ENCODE measurements at regions not wholly inside any gene's neighbourhood (a gene's known extent, or its start where the extent isn't known, plus 50 kb on each side); places are given as distances from the start of the nearest gene placed in this dataset.
A peak's percentile ranks its signal among the peaks of the same experiment; 100 is the strongest.

GRCh38 chr2:200159829-200160781 lies 146.4 kb upstream of the SPATS2L start:
- Mint-ChIP-seq H3K4me3 (no peak overlapping the region), H3K9me3 (peaks cover 8% of the 10 kb centered on the region), H3K27ac (peak overlapping the region; percentile 68), H3K36me3 (no peaks in the 10 kb centered on the region), H3K4me1 (peaks cover 28% of the 10 kb centered on the region), H3K27me3 (ENCODE audit: insufficient read depth, low read depth) (peaks cover 2% of the 10 kb centered on the region)
- no peak overlapping the region for H3K27ac ChIP-seq
- no peaks in the 10 kb centered on the region for H3K9me3 ChIP-seq (ENCODE audit: low read depth)
- no peak overlapping the region for H3K4me3 ChIP-seq
- no peaks in the 10 kb centered on the region for H3K36me3 ChIP-seq
- no peak overlapping the region for H3K9ac ChIP-seq
- H4K20me1 ChIP-seq (ENCODE audit: low read depth), result no peaks in the 10 kb centered on the region
- peaks cover 10% of the 10 kb centered on the region for H3K4me1 ChIP-seq
- H3F3A ChIP-seq (ENCODE audit: low read depth), result peaks cover 11% of the 10 kb centered on the region
- DNase-seq (ENCODE audit: low spot score), result no peak
- H3K27me3 ChIP-seq, result no peaks in the 10 kb centered on the region
- H3K4me2 ChIP-seq, result no peak overlapping the region
- no peaks in the 10 kb centered on the region for H3K79me2 ChIP-seq (ENCODE audit: low read depth)
- no peak overlapping the region for H2AFZ ChIP-seq (replicated peaks)
- no peak for TF ChIP-seq EZH2 (IDR thresholded peaks at IDR 0.05)
- TF ChIP-seq EZH2phosphoT487 (IDR thresholded peaks at IDR 0.05), result no peak
- TF ChIP-seq CTCF (IDR thresholded peaks at IDR 0.05), result no peak

GRCh38 chr2:200161458-200161857 lies 145.0 kb upstream of the SPATS2L start:
- H2AFZ ChIP-seq (replicated peaks), result no peak overlapping the region
- H3K4me3 ChIP-seq, result no peak overlapping the region
- DNase-seq (ENCODE audit: low spot score), result no peak
- Mint-ChIP-seq H3K36me3 (no peaks in the 10 kb centered on the region), H3K27me3 (ENCODE audit: insufficient read depth, low read depth) (peaks cover 2% of the 10 kb centered on the region), H3K9me3 (peaks cover 10% of the 10 kb centered on the region), H3K4me1 (peaks cover 28% of the 10 kb centered on the region), H3K27ac (no peak overlapping the region), H3K4me3 (no peak overlapping the region)
- TF ChIP-seq CTCF (IDR thresholded peaks at IDR 0.05) (no peak), EZH2phosphoT487 (IDR thresholded peaks at IDR 0.05) (no peak), EZH2 (IDR thresholded peaks at IDR 0.05) (no peak)
- no peaks in the 10 kb centered on the region for H4K20me1 ChIP-seq (ENCODE audit: low read depth)
- H3K79me2 ChIP-seq (ENCODE audit: low read depth), result no peaks in the 10 kb centered on the region
- no peak overlapping the region for H3K27ac ChIP-seq
- H3K4me2 ChIP-seq, result no peak overlapping the region
- H3F3A ChIP-seq (ENCODE audit: low read depth), result peaks cover 11% of the 10 kb centered on the region
- no peaks in the 10 kb centered on the region for H3K9me3 ChIP-seq (ENCODE audit: low read depth)
- no peak overlapping the region for H3K9ac ChIP-seq
- H3K27me3 ChIP-seq, result no peaks in the 10 kb centered on the region
- no peaks in the 10 kb centered on the region for H3K36me3 ChIP-seq
- peaks cover 10% of the 10 kb centered on the region for H3K4me1 ChIP-seq

- Histone ChIP-seq H3K4me1 (peaks cover 5% of the 10 kb centered on the region), H3K9me3 (ENCODE audit: low read depth) (no peaks in the 10 kb centered on the region), H3K27me3 (no peaks in the 10 kb centered on the region), H4K20me1 (ENCODE audit: low read depth) (no peaks in the 10 kb centered on the region), H3K4me2 (no peak overlapping the region), H3K36me3 (no peaks in the 10 kb centered on the region), H3K79me2 (ENCODE audit: low read depth) (no peaks in the 10 kb centered on the region), H3K27ac (no peak overlapping the region), H3K4me3 (no peak overlapping the region), H3F3A (ENCODE audit: low read depth) (peaks cover 11% of the 10 kb centered on the region), H3K9ac (no peak overlapping the region), H2AFZ (replicated peaks) (no peak overlapping the region)
- TF ChIP-seq EZH2 (IDR thresholded peaks at IDR 0.05), result no peak
- no peak for TF ChIP-seq EZH2phosphoT487 (IDR thresholded peaks at IDR 0.05)
- no peak for TF ChIP-seq CTCF (IDR thresholded peaks at IDR 0.05)
- Mint-ChIP-seq H3K27me3 (ENCODE audit: insufficient read depth, low read depth) (no peaks in the 10 kb centered on the region), H3K27ac (no peak overlapping the region), H3K9me3 (peaks cover 10% of the 10 kb centered on the region), H3K36me3 (no peaks in the 10 kb centered on the region), H3K4me1 (peaks cover 3% of the 10 kb centered on the region), H3K4me3 (no peak overlapping the region)
- no peak for DNase-seq (ENCODE audit: low spot score)
Observed at GRCh38 chr2:200165687-200166086, 140.8 kb upstream of the SPATS2L start.
